Peyer's patch (tissue), 4 donors: ENCODE measurements at regions not wholly inside any gene's neighbourhood (a gene's known extent, or its start where the extent isn't known, plus 50 kb on each side); places are given as distances from the start of the nearest gene placed in this dataset.

ENCODE experiments used
- DNase-seq, 3 donors: peaks; one replicate each; pipeline ENCODE4 v3.0.0-alpha.2; 2017 to 2019
- H3K27ac ChIP-seq, 4 donors: fragments of 200-600 bp; sonication (generic); one replicate each; pipeline ENCODE4 v1.5.1; 2016 to 2019
- H3K27me3 ChIP-seq, 2 donors: fragments of 200-600 bp; sonication (generic); one replicate each; pipeline ENCODE4 v1.5.1; 2019
- H3K36me3 ChIP-seq, 3 donors: fragments of 200-600 bp; sonication (generic); one replicate each; pipeline ENCODE4 v1.5.1; 2016 to 2019
- H3K4me1 ChIP-seq, 4 donors: fragments of 200-600 bp; sonication (generic); one replicate each; pipeline ENCODE4 v1.5.1; 2016 to 2019
- H3K4me3 ChIP-seq, 4 donors: fragments of 200-600 bp; sonication (generic); 1 replicate in 3 of 4; 2 replicates in 1 of 4; pipeline ENCODE4 v1.5.1; 2016 to 2019; ENCODE audit warnings: mild to moderate bottlenecking in 1 of 4
- H3K9me3 ChIP-seq, 4 donors: fragments of 200-600 bp; sonication (generic); one replicate each; pipeline ENCODE4 v1.5.1; 2016 to 2019; ENCODE audit warnings: mild to moderate bottlenecking in 1 of 4
- POLR2A ChIP-seq, 2 donors: fragments of 450-650 bp; IDR thresholded peaks; one replicate each; pipeline ENCODE4 v1.5.1; 2017; ENCODE audit warnings: antibody characterized with exemption in 2 of 2, mild to moderate bottlenecking in 2 of 2, moderate library complexity in 2 of 2
- TF ChIP-seq, protein P1 (sequence below), 6 experiments: fragments of 450-650 bp in 4 of 6; fragments of 200-600 bp in 2 of 6; sonication (generic) in 1 of 6; IDR thresholded peaks; one replicate each; pipeline ENCODE4 v1.5.1; 2017 to 2019; ENCODE audit warnings: antibody characterized with exemption in 6 of 6, mild to moderate bottlenecking in 3 of 6, moderate library complexity in 1 of 6

DNA sequence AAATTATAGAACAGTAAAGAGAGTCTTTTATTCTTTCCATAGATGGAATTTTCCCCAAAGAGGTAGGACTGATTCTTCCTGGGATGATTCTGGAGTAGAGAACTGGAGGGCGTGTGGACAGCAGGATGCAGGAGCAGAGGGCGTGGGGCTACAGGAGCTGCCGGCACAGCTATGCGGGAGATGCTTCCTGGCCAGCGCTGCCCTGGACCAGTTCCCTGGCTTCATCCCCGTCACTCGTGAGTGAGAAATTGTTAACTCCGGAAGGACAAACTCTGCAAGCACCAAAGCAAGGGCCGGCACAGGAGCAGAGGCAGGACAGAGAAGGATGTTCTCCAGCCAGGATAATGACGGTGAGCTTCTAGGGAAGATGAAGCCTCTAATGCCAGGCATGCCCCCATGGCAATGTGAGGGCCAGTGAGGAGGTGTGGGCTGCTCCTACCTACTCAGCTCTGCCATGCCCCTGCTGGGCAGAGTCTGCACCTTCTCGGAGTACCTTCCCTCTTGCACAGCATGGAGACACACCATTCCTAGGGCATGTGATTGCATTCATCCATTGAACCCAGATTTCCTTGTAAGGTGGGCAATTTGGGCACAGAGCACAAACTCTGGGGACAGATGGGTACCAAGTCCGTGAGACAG lies 760.9 kb upstream of the IGFBP3 start:
- Histone ChIP-seq H3K9me3 (no peaks in the 10 kb centered on the region), H3K36me3 (no peaks in the 10 kb centered on the region), H3K4me1 (no peaks in the 10 kb centered on the region), H3K27me3 (no peaks in the 10 kb centered on the region), H3K4me3 (no peak overlapping the region), H3K27ac (no peak overlapping the region)
- no peak for DNase-seq
- no peak for TF ChIP-seq POLR2A (IDR thresholded peaks at IDR 0.05)
- TF ChIP-seq, protein P1, sequence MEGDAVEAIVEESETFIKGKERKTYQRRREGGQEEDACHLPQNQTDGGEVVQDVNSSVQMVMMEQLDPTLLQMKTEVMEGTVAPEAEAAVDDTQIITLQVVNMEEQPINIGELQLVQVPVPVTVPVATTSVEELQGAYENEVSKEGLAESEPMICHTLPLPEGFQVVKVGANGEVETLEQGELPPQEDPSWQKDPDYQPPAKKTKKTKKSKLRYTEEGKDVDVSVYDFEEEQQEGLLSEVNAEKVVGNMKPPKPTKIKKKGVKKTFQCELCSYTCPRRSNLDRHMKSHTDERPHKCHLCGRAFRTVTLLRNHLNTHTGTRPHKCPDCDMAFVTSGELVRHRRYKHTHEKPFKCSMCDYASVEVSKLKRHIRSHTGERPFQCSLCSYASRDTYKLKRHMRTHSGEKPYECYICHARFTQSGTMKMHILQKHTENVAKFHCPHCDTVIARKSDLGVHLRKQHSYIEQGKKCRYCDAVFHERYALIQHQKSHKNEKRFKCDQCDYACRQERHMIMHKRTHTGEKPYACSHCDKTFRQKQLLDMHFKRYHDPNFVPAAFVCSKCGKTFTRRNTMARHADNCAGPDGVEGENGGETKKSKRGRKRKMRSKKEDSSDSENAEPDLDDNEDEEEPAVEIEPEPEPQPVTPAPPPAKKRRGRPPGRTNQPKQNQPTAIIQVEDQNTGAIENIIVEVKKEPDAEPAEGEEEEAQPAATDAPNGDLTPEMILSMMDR (IDR thresholded peaks at IDR 0.05), result no peak

DNA sequence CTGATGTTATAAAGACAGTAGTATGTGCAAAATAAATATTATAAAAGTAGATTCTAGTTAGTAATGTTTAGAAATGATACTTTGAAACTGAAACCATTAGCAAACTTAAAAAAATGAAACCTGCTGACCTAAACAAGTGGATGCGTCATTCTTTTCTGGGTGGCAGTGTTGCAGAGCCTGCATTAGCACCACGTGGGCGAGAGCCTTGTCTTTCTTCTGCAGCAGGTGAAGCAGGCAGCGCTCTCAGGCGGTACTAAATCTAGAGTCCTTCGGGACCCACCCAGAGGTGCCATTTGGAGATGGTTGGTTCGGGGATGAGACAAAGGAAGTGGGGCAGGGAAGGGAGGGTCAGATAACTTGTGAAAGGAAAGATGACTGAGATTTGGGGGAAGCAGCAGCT lies 759.1 kb upstream of the IGFBP3 start:
- Histone ChIP-seq H3K4me3 (no peak overlapping the region), H3K9me3 (no peaks in the 10 kb centered on the region), H3K27me3 (no peaks in the 10 kb centered on the region), H3K36me3 (no peaks in the 10 kb centered on the region), H3K4me1 (no peaks in the 10 kb centered on the region), H3K27ac (no peak overlapping the region)
- TF ChIP-seq, protein P1 (IDR thresholded peaks at IDR 0.05), result no peak
- TF ChIP-seq POLR2A (IDR thresholded peaks at IDR 0.05), result no peak
- DNase-seq, result no peak

DNA sequence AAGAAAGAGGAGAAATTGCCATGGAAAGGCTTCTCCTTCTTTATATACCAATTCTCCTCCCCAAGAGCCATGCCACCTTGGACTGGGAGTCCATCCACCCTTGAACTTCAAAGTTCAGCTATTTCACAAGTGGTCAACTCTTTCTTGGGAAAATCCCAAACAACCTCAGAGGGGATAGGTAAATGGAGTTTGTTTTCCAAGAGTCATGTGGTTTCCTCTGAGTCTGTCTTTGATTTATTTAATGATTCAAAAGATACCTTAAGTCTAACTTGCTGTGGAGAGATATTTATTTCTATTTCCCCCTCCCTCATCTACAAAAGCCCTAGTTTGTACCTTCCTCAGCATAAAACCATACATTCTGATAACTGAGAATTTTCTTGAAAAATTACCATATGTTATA lies 758.6 kb upstream of the IGFBP3 start:
- no peak overlapping the region for H3K4me3 ChIP-seq
- no peaks in the 10 kb centered on the region for H3K27me3 ChIP-seq
- H3K36me3 ChIP-seq, result no peaks in the 10 kb centered on the region
- H3K27ac ChIP-seq, result no peak overlapping the region
- TF ChIP-seq, protein P1 (IDR thresholded peaks at IDR 0.05), result no peak
- no peak for TF ChIP-seq POLR2A (IDR thresholded peaks at IDR 0.05)
- no peaks in the 10 kb centered on the region for H3K4me1 ChIP-seq
- no peaks in the 10 kb centered on the region for H3K9me3 ChIP-seq
- no peak for DNase-seq

DNA sequence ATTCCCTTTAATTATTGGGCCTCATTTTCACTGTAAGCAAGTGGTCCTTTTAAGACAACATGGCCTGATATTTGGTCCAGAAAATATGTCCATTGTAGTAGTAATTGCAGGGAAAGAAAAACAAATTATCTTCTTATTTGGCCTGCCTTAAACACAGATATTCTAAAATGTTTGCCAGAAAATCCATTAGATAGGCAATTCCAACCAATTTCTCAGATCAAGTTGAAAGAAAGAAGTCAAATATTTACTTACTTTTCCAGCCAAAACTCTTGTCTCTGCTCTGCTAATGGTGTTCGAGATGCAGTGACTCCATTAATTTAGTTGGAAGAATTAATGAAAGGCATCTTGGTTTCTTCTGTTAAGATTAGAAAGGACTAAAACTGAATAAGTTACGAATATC lies 757.3 kb upstream of the IGFBP3 start:
- TF ChIP-seq POLR2A (IDR thresholded peaks at IDR 0.05), result no peak
- TF ChIP-seq, protein P1 (IDR thresholded peaks at IDR 0.05), result no peak
- no peaks in the 10 kb centered on the region for H3K36me3 ChIP-seq
- no peaks in the 10 kb centered on the region for H3K4me1 ChIP-seq
- H3K27ac ChIP-seq, result no peak overlapping the region
- DNase-seq, result no peak
- H3K9me3 ChIP-seq, result no peaks in the 10 kb centered on the region
- H3K27me3 ChIP-seq, result no peaks in the 10 kb centered on the region
- H3K4me3 ChIP-seq, result no peak overlapping the region

DNA sequence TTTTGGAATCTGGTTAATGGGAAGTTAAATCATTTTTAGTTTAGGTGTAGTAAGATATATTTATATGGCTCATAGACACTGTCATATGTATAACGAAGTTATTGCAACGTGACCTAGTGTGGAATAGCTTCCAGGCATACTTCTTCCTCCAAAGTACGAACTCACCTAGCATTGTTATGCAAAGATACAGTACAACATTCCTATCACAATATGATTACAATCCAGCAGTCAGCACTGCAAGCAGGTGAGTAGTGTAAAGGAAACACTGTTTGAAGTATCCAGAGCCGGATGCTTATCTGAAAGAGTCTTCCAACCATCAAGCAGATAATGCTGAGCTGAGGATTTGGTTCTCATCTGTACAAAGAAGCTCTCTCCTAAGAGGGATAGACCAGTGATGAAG lies 754.4 kb upstream of the IGFBP3 start:
- Histone ChIP-seq H3K36me3 (no peaks in the 10 kb centered on the region), H3K4me3 (no peak overlapping the region), H3K4me1 (no peaks in the 10 kb centered on the region), H3K27ac (no peak overlapping the region), H3K9me3 (no peaks in the 10 kb centered on the region), H3K27me3 (no peaks in the 10 kb centered on the region)
- DNase-seq, result no peak
- TF ChIP-seq POLR2A (IDR thresholded peaks at IDR 0.05), result no peak
- TF ChIP-seq, protein P1 (IDR thresholded peaks at IDR 0.05), result no peak

DNA sequence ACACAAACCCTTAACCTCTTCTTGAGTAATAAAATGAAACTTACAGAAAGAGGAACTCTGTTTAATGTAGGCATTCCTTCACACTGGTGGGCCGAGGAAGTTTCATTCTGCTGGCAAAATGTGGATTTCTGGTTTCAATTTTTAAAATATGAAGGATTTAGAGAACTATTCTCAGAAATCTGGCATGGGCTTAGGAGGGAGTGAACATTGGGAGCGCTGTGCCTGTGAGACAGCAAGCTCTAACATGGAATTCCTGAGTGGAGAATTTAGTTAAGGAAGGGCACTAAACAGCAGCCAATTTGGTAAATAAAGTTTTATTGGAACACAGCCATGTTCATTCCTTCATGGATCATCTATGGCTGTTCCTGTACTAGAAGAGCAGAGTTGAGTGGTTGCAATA lies 751.8 kb upstream of the IGFBP3 start:
- no peaks in the 10 kb centered on the region for H3K27me3 ChIP-seq
- H3K27ac ChIP-seq, result no peak overlapping the region
- DNase-seq, result no peak
- no peaks in the 10 kb centered on the region for H3K9me3 ChIP-seq
- H3K36me3 ChIP-seq, result no peaks in the 10 kb centered on the region
- H3K4me1 ChIP-seq, result no peaks in the 10 kb centered on the region
- TF ChIP-seq POLR2A (IDR thresholded peaks at IDR 0.05), result no peak
- TF ChIP-seq, protein P1 (IDR thresholded peaks at IDR 0.05), result no peak
- H3K4me3 ChIP-seq, result no peak overlapping the region
